GM18873 (cell line): ENCODE measurements at regions not wholly inside any gene's neighbourhood (a gene's known extent, or its start where the extent isn't known, plus 50 kb on each side); places are given as distances from the start of the nearest gene placed in this dataset.

ENCODE experiments used
- ATAC-seq: cut with Tn5 transposase; IDR thresholded peaks from one replicate; pipeline ENCODE4 v1.9.1; 2021; ENCODE audit warnings: mild to moderate bottlenecking, moderate library complexity, moderate number of reproducible peaks; ENCODE audit not compliant: unreplicated experiment, low FRiP score

DNA sequence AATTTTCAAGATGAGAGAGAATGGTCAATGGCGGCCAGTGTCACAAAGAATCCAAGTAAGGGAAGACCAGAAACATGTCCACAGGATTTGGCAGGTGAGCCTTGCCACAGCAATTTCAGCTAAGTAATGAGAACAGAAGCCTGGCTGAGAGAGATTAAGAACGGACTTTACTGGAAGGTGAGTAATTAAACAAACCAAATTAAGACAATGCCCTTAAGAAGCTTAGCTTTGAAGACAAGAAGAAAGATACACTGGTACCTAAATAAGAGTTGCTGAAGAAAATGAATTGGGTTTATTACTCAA is 145.4 kb upstream of the PLEKHG7 start:
- no peak for ATAC-seq

- peak; percentile 34 for ATAC-seq
Observed at GRCh38 chr12:92556637-92557421, 146.0 kb upstream of the PLEKHG7 start.

DNA sequence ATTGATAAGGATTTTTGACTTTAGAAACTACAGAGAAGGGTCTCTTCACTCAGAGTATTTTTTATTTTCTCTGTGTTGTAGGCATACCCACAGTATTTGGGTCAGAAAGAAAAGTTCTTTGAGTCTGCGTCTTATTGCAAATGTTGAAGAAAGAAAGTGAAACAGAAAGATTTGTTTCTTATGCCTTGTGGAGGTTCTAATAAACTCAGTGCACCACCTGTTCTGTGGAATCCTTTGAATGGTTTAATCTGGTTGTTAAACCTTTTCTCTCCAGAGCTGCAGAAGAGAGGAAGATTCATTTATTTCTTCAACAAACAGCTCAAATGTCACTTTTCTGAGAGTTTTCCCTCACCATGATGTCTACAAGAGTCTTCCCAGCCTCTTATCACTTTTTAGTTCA is 146.6 kb upstream of the PLEKHG7 start:
- ATAC-seq: peak; percentile 26

GRCh38 chr12:92554158-92555073 is 148.4 kb upstream of the PLEKHG7 start:
- no peak for ATAC-seq

DNA sequence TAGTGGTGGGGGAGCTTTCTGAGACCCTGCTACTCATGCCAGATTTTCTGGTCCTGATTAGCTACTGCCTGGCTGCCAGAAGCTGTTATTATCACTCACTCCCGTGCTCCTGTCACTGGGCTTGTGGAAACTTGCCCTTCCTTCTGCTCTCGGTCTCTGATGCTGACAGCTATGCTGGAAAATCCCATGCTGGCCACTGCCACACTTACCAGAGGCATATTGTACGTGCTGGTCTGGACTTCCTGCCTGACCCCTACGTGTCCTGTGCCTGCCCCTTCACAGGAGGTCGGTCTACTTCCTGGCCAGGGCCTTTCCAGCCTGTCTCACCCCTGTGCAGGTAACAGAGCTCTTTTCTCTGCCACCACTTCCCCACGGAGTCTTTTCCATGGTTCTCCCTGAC is 149.4 kb upstream of the PLEKHG7 start:
- ATAC-seq: no peak

GRCh38 chr12:92552412-92553108 is 150.2 kb upstream of the PLEKHG7 start:
- ATAC-seq: no peak

GRCh38 chr12:92551853-92552397 is 150.9 kb upstream of the PLEKHG7 start:
- ATAC-seq: peak; percentile 58

GRCh38 chr12:92551210-92551609 is 151.6 kb upstream of the PLEKHG7 start:
- no peak for ATAC-seq

DNA sequence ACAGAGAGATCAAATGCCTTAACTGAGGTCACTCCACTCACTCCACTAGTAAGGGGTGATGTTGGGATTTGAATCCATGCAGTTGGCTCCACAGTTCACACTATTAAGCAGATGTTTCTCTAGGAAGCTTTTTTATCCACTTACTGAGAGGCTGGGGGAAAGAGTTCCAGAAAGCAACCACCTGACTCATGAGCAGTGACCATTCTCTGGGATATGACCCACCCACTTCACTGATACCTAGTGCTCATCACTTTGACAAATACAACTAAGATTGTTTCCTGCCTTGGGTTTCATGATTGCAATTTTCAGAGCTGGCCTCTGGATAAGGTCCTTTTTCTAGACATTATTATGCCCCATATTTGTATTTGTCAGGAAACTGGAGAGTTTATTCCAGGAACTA is 152.1 kb upstream of the PLEKHG7 start:
- ATAC-seq: no peak

- no peak for ATAC-seq
Observed at GRCh38 chr12:92550254-92550653, 152.5 kb upstream of the PLEKHG7 start.

DNA sequence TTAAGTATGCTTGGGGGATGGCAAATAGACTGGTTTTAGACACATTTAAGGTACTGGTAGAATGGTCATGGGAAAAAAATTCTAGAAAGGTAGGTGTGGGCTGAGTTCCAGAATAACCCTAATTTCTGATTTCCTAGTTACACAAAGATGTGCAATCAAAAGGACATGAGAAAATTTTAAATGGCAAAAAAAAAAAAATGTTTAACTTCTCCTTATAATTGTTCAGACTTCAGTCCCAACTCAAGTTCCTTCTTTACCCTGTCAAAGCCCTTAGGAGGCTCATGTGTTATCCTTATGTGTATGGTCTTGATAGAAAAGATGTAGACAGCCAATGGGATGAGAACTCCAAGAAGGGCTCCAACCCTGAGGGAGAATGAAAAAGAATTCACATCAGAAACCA is 153.3 kb upstream of the PLEKHG7 start:
- ATAC-seq: no peak

DNA sequence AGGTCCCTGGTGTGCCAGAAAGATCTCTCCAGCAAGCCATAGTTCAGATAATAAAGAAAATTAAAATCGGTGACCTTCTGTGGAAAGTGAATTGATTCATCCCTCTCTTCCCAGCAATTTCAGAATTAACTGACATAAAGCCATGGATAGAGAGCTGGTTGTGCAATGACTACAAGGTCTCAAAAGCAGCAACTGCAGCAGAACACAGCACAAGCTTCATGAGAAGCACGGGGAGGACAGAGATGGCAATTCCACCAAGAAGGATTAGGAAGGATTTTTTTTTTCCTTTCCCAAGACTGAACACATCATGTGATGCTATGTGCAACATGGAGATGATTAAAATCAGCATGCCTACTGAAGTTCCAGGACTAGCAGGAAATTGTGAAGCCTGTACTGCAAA is 154.9 kb upstream of the PLEKHG7 start:
- no peak for ATAC-seq

DNA sequence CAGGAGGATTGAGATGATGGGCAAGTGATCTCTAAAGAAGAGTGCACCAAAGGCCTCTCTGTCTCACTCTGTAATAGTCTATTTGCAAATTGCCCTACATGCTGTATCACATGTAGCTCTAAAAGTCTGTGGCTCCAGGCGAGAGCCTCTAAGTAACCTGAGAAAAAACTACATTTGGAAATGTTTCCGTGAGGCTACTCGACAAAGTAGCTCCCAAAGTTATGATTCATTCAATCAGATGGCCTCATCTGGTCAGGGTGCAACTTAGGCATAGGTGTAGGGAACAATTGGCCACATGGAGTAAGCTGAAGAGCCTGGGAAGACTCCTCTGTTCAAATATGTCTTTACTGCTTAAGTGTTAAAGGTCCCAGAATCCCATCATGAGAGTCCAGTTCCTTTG is 155.4 kb upstream of the PLEKHG7 start:
- no peak for ATAC-seq

DNA sequence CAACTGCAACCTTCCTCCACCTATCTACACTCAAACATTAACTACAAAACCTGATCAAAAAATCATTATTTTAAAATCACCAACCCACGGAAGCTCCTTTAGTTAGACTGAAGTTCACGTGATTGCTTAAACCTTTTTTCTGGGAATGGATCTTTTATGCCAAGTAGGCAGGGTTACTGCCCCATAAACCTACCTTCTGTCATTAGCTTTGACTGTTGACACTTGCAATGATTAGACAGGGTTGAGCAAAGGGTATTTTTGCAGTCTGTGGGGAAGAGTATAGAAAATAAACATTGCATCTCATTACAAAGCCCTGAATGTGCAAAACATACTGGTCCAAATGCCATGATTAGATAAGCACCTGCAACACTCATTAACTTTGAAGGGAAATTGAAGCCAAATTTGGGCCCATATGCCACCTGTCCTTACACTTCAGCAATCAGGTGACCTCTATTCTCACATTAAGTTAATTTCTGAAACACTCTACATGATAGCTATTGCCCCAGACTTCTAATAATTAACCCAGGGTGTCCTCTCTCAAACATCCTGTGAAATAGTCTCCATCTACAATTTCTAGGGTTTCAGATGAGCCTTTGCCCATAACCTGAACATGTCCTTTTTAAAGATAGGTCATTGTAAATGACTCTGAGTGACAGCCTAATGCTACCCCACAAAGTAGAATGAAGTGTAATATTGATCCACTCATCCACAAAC is 156.0 kb upstream of the PLEKHG7 start:
- peak; percentile 74 for ATAC-seq

GRCh38 chr12:92546259-92546634 is 156.5 kb upstream of the PLEKHG7 start:
- ATAC-seq: peak; percentile 18

GRCh38 chr12:92544322-92544721 is 158.5 kb upstream of the PLEKHG7 start:
- no peak for ATAC-seq

DNA sequence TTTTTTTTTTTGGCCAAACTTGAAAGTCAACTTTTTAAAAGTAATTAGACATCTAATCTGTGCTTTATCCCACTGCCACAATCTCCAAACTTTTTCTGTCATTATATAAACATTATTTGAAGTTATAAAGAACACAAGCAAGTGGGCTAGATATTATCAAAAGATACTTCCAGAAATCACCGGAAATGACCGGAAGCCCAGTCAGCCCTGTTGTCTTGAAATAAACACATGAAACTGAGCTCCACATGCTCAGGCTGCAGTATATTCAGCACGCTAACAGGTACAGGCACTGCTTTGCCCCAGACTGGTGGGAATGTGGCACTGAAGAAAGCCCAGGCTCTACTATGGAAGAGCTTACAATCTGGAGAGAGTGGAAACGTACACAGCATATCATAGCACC is 158.9 kb upstream of the PLEKHG7 start:
- no peak for ATAC-seq

DNA sequence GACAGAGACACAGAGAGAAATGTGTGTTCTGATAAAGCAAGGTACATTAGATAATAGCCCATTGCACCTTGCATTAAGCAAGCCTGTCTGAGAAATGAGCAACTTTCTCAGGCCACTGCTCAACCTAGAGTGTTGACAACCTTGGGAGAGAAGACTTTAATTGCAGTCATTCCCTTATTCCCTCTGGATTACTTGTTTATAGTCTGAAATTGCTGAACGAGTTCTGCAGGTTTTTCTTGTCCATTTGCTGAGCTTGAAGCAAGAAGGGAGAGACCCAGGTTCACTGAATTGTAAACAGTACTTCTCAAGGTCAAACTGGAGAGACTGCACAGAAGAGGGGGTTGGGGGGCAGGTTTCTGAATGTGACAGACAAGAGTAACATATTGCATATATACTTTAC is 159.4 kb upstream of the PLEKHG7 start:
- ATAC-seq: no peak

GRCh38 chr12:92541731-92542130 is 161.1 kb upstream of the PLEKHG7 start:
- ATAC-seq: no peak

DNA sequence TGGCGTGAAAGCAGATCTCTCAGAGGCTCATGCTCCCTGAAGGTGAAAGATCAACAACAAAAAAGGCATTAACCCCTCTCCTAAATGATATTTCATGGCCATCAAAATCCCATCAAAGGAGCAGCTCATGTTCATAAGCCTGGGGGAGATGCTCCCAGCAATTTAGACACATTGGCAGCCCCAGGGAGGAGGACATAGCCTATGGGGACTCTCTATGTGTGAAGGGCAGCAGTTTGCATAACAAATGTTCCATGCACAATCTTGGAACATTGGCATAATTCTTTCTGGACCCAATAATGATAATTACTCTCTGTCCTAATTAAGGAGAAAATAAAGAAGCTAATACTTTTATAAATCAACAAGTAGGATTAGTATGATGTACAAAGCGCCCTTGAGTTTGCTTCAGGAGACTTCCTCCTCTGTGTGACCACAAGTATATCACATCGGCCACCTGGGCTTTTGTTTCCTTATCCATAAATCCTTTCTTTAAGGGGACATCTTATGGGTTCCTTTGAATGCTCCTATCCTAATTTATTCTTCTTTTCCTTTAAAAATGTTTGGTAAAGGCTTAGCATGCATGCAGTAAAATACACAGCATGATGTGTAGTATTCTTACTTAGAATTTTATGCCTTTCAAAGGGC is 161.9 kb upstream of the PLEKHG7 start:
- no peak for ATAC-seq
